Tibial nerve (tissue), 4 donors: ENCODE measurements at regions not wholly inside any gene's neighbourhood (a gene's known extent, or its start where the extent isn't known, plus 50 kb on each side); places are given as distances from the start of the nearest gene placed in this dataset.

Experiments
- CTCF ChIP-seq, 5 experiments: fragments of 200-600 bp in 3 of 5; fragments of 450-650 bp in 2 of 5; sonication (generic) in 3 of 5; IDR thresholded peaks; one replicate each; pipeline ENCODE4 v1.5.1; 2016 to 2019; ENCODE audit warnings: antibody characterized with exemption in 5 of 5, mild to moderate bottlenecking in 3 of 5, moderate library complexity in 2 of 5
- EP300 ChIP-seq, 2 donors: sonication (generic); formaldehyde crosslinking; IDR thresholded peaks; one replicate each; pipeline ENCODE4 v1.6.1; 2017; ENCODE audit warnings: antibody characterized with exemption in 2 of 2, mild to moderate bottlenecking in 1 of 2

GRCh38 chr5:12920527-12920926 lies 1016.3 kb upstream of the CTNND2 start:
- TF ChIP-seq CTCF (IDR thresholded peaks at IDR 0.05) (no peak), EP300 (IDR thresholded peaks at IDR 0.05) (no peak)
